Occipital lobe (tissue), 1 donor: ENCODE measurements at regions not wholly inside any gene's neighbourhood (a gene's known extent, or its start where the extent isn't known, plus 50 kb on each side); places are given as distances from the start of the nearest gene placed in this dataset.
"Not testable (repeated sequence)": the region's sequence is repeated elsewhere in the genome, so short reads cannot be mapped to it uniquely, and the experiment has no call there.

Source experiments
- DNase-seq: peaks from one replicate; lab custom pipeline; 2025; lab: John Stamatoyannopoulos, UW

DNA sequence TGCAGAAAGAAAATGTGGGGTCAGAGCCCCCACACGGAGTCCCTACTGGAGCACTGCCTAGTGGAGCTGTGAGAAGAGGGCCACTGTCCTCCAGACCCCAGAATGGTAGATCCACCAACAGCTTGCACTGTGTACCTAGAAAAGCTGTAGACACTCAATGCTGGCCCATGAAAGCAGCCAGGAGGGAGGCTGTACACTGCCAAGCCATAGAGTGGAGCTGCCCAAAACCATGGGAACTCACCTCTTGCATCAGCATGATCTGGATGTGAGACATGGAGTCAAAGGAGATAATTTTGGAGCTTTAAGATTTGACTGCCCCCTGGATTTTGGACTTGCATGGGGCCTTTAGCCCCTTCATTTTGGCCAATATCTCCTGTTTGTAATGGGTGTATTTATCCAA is 452.3 kb downstream of the MRPL39 start:
- DNase-seq: not testable (repeated sequence)

DNA sequence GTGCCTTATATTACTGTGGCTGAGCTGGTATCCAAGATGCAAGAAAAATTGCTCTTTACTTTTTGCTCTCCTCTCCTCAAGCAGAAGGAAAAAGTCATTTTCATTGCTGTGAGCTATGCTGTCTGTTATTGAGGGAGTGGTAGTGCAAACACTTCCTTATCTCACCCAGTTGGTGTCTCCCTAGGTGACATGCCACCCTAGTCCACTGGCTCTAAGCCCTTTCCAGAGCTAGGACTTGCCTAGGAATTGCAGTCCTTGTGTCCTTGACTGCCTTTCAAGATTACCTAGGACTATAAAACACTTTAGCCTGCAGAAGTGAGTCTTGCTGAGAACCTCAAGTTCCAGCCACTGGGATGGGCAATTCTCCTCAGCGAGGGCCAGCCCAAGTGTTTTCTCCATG is 458.3 kb downstream of the MRPL39 start:
- no peak for DNase-seq

DNA sequence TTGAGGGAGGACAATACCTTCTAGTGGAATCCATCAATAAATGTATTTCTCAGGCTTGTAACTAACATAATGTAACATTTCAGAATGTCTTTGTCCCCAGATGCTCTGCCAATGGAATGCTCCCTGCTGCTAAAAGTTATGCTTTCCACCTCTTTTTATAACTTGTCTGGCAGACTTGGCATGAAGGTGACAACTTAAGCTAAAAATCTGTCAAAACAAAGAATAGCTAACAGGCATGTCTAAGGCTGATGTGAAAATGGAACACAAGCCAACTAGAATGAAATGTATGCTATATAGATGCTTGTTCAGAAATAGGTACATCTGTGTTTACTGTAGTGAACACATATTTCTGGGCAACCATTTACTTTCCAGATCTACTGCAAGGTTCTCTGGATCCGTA is 467.9 kb downstream of the MRPL39 start:
- DNase-seq: no peak

DNA sequence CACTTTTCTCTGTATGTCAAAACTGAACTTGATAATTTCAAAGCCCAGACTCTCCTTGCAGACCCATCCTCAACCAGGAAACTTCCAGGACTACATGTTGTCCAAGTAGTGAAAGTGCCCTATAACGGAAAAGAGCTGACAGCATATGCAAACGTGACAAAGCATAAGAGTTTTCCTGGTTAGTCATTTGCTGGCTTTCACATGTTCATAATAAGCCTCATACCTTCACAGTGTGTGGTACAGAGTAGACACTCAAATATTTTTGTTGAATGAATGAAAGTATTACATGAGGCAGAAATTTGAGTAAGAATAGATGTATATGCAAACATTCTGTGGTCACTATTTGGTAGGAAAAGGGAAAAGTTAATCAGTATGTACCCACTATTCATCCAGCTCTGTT is 473.3 kb downstream of the MRPL39 start:
- no peak for DNase-seq

DNA sequence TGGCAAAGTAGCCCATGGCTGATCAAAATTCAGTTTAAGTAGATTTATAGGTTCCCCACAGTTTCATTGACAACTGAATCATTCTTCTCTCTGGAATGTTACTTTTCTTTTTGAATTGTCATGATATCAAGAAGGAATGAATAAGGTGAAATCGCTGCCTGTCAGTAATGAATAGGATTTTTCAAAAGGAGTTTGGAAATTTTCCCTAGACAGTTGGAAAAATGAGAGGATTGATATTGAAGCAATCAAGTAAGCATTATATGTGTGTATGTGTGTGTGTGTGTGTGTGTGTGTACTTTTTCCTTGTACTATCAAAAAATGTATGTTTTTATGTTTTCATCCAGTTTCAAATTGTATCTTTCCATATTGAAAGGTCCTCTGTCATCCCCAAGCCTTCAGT is 479.5 kb downstream of the MRPL39 start:
- no peak for DNase-seq

DNA sequence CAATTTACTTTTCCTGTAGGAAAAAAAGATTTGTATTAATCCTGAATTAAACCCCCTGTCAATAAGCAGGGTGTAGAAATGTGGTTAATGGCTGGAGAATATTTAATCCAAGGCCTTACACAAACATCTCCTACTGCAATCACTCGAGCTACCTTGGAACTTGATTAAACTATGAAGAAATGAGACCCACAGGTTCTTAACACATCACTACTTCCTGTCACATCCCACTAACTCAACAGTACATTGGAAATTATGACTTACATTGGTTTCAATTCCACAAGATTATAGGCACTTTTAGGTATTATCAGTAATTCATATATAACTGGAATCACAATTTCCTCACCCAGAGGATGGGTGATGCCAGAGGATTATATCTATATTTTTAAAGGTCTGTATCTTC is 480.3 kb downstream of the MRPL39 start:
- no peak for DNase-seq

DNA sequence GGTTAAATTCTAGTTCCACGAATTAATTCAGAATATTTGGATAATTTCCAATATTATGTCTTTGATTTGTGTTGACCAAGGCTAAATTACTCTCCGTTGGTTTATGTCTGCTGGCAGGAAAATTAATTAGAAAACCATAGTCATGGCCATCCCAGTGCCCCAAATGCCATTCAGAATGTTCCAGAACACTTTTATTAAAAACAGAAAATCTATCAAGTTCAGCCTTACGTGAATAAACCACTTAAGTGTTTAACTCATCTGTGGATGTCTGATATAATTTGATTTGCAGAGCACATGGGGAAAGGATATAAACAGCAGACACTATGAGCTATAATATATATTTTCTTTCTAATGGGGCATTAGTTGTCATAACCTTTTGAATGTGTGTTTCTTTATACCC is 480.7 kb downstream of the MRPL39 start:
- no peak for DNase-seq

DNA sequence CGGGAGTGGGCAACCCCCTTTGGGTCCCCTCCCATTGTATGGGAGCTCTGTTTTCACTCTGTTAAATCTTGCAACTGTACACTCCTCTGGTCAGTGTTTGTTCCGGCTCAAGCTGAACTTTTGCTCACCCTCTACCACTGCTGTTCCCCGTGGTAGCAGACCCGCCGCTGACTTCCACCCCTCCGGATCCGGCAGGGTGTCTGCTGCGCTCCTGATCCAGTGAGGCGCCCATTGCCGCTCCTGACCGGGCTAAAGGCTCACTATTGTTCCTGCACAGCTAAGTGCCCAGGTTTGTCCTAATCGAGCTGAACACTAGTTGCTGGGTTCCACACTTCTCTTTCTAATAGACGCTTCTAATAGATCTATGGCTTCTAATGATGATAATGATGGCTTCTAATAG is 488.6 kb downstream of the MRPL39 start:
- DNase-seq: no peak

DNA sequence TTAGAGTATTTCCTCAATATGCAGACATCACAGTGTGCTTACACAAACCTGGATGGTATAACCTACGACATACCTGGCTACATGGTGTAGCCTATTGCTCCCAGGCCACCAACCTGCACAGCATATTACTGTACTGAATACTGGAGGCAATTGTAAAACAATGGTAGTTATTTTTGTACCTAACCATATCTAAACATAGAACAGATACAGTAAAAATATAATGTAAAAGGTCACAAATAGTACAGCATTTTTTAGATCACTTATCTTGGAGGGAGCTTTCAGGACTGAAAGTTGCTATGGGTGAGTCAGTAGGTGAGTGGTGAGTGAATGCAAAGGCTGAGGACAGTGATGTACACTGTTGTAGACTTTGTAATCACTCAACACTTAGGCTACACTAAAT is 492.3 kb downstream of the MRPL39 start:
- no peak for DNase-seq

DNA sequence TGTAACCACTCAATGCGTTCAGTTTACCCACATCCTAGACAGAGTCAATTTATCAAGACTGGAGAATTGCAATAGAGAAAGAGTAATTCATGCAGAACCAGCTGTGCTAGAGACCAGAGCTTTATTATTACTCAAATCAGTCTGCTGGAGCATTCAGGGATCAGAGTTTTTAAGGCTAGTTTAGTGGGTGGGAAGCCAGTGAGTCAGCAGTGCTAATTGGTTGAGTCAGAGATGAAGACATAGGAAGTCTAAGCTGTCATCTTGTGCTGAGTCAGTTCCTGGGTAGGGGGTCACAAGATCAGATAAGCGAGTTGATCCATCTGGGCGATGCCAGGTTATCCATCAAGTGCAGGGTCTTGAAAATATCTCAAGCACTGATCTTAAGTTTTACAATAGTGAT is 499.6 kb downstream of the MRPL39 start:
- no peak for DNase-seq

DNA sequence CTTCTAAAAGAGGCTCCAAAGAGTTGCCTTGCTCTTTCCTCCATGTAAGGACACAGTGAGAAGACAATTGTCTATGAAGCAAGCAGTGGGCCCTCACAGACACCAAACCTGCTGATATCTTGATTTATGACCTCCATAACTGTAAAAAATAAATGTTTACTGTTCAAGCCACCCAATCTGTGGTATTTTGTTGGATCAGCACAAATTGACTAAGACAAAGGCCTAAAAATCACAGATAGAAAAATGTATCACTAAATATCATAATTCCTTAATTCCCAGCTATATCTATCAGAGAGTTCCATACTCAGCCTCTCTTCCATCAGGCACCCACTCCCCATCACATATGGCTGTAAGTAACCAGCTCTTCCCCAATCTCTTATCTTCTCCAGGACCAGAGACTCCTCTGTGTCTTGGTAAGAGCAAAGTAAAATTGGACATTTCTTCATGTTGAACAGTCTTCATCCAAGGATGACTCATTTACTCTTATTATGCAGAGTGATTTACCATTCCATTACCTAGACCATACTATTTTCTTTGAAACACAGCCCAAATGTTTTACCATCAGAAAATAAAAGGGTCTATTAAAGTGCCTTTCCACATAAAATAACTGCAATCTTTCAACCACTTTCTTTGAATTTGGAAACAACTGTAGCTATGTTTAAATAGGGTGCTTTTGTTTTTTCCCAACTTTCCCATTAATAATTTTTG is 503.6 kb downstream of the MRPL39 start:
- no peak for DNase-seq

DNA sequence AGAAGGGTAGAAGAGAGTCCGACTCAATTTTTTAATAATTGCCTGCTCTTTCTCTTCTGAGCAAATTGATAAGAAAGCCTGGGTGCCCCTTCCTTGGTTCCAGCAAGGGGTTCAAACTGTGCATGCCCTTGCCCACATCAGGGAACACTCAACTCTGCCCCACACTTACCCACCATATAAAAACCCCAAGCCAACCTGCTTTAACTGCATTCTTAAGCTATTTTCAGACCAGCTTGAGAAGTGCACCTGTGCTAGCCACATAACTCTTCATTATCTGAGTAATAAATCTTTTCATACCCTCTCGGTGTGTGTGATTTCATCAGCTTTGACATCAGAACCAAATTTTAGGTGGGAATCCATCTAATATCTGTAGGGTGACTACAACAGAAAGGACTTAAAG is 509.6 kb downstream of the MRPL39 start:
- no peak for DNase-seq

DNA sequence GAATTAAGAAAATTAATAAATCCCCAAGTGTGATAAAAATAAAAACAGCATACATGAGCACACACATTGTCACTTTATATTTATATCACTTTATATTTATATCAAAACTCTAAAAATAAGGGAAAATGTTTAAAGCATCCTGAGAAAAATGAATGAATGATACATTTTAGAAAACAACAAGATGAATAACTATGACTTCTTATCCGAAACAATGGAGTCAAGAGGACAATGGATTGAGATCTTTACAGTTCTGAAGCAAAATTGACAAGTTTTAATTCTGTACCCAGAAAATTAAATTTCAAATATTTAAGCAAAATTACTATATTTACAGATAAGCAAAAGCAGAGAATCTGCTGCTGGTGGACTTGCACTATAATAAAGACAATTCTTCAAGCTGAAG is 512.6 kb downstream of the MRPL39 start:
- DNase-seq: no peak

DNA sequence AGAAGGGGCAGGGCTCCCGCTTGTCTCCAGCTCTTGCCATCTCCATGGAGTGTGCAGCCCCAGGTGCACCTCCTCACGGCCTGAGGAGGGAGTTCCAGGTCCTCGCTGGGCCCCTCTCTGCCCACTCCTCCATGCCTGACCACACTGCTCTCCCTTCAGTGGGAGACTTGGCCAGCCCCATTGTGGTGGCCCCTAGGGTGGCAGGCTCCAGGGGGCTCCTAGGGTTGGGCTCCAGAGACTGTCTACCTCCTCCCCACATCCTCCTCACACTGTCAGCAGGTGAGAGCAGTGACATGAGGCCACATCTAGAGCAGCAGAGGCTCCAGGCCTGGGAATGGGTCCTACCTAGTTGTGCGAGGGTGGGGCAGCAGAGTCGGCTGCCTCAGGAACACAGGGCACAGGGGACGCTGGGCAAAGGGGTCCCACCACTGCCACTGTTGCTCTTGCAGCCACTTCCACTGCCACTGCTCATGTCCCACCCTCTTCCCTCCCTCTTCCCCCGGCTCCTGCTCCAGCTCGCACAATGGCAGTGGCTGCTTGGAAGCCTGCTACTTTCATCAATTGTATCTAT is 514.8 kb downstream of the MRPL39 start:
- DNase-seq: no peak

DNA sequence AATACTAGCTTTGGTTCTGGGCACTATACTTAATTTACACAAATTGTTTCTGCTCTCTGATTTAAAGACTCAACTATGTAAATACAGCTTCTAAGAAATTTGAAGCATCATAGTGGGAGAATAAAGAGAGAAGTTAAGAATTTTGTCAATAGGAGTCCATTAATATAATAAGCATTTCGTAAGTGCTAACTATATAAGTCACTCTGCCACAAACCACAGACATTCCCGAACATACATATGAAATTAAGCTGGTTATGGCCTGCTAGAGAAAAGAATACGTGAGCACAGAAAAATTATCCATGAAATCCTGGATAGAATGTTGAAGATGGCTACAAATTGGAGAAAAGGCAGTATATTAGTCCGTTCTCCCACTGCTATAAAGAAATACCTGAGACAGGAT is 526.2 kb downstream of the MRPL39 start:
- no peak for DNase-seq

DNA sequence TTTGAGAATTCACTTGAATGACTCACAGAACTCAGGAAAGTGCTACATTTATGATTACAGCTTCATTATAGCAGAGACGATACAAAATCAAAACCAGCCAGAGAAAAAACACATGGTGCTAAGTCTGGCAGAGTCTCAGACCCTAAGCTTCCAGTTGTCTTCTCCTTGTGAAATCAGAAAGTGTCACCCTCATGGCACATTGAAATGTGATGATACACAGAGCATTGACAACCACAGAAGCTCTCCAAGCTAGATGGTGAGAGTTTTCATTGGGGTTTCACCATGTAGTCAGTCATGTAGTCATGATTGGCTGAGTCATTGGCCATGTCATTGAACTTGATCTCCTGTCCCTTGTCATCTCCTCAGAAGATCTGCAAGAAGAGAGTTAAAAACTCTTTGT is 526.6 kb downstream of the MRPL39 start:
- no peak for DNase-seq

DNA sequence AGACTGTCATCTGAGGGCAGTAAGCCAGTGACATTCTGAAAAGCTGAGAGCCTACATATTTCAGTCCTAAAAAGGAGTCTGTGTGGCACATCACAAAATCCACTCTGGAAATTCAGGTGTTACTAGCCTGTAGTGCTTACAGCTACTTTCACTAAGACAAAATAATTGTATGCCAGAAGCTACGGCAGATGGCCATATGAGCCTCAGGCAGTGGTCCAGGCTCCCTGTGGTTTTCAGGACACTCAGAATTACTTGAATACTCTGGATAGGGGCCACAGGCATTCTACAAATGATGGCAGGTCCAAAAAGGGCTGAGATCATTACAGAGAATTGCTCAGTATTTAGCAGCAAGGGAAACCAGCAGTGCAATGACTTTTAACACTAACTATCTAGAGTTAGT is 527.1 kb downstream of the MRPL39 start:
- no peak for DNase-seq

DNA sequence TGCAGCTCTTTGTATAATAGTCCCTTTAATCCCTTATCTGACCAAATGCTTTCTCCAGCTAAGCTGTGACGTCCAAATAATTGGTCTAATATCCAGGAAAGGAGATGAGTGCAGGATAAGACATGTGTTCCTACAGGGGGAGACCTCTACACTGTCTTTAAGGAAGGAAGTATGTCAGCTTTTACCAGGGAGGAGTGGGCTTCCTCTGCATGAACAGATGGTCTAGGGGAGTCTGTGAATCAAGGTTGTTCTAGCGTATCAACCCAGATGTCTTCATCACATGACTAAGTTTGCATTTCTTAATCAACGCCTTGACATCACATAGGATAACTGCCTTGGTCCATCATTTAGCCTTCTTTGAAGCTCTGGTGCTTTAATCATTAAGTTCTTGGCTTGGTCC is 528.2 kb downstream of the MRPL39 start:
- no peak for DNase-seq

DNA sequence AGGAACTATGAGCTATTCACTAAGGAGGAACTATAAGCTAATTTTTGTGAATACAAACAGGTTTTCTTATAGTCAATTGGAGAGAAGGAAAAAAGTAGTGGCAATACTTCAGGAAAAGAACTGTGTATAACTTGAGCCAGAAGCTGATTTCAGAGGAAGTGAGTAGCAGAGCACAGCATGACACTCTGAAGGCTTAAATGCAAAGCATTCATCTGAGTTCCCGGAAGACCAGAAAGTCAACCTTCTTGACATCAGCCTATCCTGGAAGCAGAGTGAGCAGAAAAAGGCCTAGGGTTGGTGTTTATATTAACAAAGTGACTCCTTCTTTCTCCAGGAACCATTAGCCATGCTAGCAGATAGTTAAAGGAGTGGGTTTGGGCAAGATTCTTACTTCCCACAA is 545.2 kb downstream of the MRPL39 start:
- no peak for DNase-seq

DNA sequence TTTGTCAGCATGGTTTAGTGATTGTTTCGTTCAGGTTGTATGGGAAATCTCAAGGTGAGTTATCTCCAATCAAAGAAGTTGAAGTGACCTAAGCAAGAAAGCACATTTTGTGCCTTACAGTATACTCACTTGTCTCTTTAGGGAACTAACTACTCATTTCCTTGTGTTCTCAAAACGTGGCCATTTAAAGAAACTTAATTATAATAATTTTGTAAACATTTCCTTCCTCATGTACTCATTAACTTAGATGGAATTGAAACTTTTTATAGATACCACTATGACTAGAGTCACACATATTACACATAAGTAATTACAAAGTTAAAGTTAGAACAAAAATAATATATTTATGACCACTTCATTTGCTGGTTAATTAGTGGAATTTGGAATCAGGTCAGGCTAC is 552.6 kb downstream of the MRPL39 start:
- DNase-seq: no peak

DNA sequence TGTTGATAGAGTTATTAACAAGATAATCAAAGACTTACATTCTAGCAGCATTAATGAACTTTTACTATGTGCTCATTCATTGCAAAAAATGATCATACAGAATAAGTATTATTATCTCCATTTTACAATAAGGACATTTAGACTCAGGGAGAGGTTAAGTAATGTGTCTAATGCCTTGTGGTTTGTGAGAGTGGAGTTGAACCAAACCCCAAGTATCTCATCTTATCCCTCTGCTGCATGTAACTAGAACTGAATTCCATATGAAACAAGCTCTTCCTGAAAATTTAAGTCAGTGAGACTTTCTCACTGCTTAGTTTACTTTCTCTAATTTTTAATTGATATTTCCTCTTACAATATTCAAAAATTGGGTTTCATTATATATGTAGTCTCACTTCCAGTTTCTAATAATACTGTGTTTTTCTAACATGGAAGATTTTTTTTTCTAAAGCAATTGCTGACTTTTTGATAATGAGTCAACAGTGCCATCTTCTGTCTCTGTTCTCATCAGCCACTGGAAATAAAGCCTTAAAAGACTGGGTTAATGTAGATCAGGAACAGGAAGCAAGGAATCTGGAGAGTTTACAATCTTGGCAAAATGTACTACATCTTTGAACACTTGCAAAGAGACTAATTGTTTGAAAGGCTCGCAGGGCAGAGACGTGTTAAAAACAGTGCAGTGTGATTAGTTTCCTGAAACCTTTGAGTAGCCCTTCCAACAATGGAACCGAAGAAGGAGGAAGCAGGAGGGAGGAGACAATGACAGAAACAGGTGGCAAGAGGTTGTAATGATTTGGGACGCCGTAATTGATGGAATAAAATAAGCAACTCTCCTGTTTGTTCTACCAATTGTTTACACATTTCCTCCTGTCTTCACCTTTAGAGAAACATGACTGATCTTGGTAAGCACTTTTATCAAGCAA is 567.6 kb downstream of the MRPL39 start:
- no peak for DNase-seq

DNA sequence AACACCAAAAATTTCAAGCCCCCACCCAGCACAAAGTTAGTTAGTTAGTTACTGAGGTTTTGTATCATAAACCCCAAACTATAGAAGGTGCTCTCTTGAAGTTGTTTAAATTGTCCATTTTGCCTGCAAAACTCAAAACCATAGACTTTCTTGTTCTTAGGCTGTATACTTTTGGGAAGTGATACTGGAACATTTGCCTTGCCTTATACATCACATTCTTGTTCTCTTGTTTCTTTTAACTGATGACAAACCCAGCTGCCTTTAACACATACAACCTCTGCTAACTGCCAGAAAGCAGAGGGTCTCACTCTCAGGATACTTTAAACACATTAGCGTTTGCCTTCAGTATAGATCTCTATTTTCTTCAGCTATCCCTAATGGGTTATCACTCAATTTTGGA is 570.5 kb downstream of the MRPL39 start:
- DNase-seq: no peak

DNA sequence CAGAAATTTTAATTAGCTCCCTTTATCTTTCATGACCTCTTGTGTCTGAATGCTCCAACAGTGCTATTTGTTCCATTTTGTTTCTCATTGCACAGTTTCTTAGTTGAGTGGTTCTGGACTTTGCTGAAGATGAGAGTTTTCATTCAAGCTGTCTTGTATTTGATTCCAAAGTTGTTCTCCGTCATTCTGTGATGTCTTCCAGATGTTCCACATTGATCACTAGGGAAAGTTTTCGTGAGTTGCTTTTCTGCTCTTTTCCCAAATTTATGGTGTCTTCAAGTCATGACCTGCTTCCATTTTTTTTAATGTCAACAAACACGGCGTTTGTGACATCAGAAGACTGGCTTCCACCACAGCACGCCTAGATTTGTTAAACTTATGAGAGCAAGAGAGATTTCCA is 575.5 kb downstream of the MRPL39 start:
- no peak for DNase-seq
